Osteoblast (primary cell): ENCODE measurements at regions not wholly inside any gene's neighbourhood (a gene's known extent, or its start where the extent isn't known, plus 50 kb on each side); places are given as distances from the start of the nearest gene placed in this dataset.

Experiments
- DNase-seq: peaks from one replicate; pipeline ENCODE4 v3.0.0; 2011; ENCODE audit warnings: low spot score, mixed read lengths; ENCODE audit not compliant: insufficient read length; ENCODE audit errors: missing footprints
- H2AFZ ChIP-seq: 2 replicates; pipeline ENCODE4 v1.6.0; 2011; ENCODE audit warnings: mild to moderate bottlenecking, low read length
- H3K27ac ChIP-seq: 2 replicates; pipeline ENCODE4 v1.5.1; 2011; ENCODE audit warnings: mild to moderate bottlenecking, low read depth, low read length, moderate library complexity
- H3K27me3 ChIP-seq: 2 replicates; pipeline ENCODE4 v1.6.0; 2012; ENCODE audit warnings: mild to moderate bottlenecking, control low read depth, inconsistent platforms, low read length, moderate library complexity; ENCODE audit not compliant: insufficient read depth
- H3K36me3 ChIP-seq: 2 replicates; pipeline ENCODE4 v1.5.1; 2011; ENCODE audit warnings: mild to moderate bottlenecking, low read length, control low read depth, moderate library complexity; ENCODE audit not compliant: insufficient read depth
- H3K4me1 ChIP-seq: 2 replicates; pipeline ENCODE4 v1.5.1; 2011; ENCODE audit warnings: mild to moderate bottlenecking, low read length, control low read depth, moderate library complexity; ENCODE audit not compliant: insufficient read depth
- H3K4me2 ChIP-seq: 2 replicates; pipeline ENCODE4 v1.6.0; 2011; ENCODE audit warnings: mild to moderate bottlenecking, low read length; ENCODE audit not compliant: insufficient read depth
- H3K4me3 ChIP-seq: fragments of 200-600 bp; sonication (generic); 3 replicates; pipeline ENCODE4 v1.5.1; 2012; ENCODE audit warnings: mild to moderate bottlenecking, low read length, inconsistent platforms; ENCODE audit not compliant: insufficient read depth
- H3K79me2 ChIP-seq: 2 replicates; pipeline ENCODE4 v1.6.0; 2012; ENCODE audit warnings: mild to moderate bottlenecking, low read length, control low read depth, inconsistent platforms; ENCODE audit not compliant: insufficient read depth
- H3K9me3 ChIP-seq: 2 replicates; pipeline ENCODE4 v1.5.1; 2011; ENCODE audit warnings: low read depth, low read length, control low read depth
- H4K20me1 ChIP-seq: 2 replicates; pipeline ENCODE4 v1.6.0; 2012; ENCODE audit warnings: mild to moderate bottlenecking, low read length, control low read depth; ENCODE audit not compliant: insufficient read depth
- TF ChIP-seq, protein P1 (sequence below): IDR thresholded peaks from 2 replicates; pipeline ENCODE4 v1.5.1; 2011; ENCODE audit warnings: mild to moderate bottlenecking, low read depth, low read length, moderate library complexity; ENCODE audit errors: extremely low read depth

DNA sequence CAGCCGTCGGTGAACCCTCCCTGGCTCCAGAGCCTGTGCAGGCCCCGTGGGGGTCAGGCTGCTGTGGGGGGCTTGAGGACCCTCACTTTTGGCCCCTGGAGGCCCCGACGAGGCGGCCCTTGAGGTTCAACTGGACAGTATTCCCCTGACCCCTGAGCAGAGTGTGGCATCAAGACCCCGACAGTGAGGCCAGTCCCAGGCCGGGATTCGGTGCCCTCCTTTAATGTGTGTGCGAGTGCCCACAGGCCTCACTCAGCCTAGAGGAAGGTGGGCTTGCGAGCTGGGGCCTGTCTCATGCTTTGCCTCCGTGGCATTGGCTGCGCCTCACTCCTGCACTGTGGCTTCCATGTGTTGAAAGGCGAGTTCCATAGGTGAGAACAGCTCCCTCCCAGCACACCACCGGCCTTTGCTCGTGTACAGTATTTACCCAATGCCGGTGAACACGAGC, 94.5 kb downstream of the METRNL start:
- H3K79me2 ChIP-seq: no peaks in the 10 kb centered on the region
- H2AFZ ChIP-seq: no peak overlapping the region
- no peaks in the 10 kb centered on the region for H3K9me3 ChIP-seq
- H3K4me1 ChIP-seq: peaks cover 4% of the 10 kb centered on the region
- H3K4me3 ChIP-seq: no peak overlapping the region
- TF ChIP-seq, protein P1, sequence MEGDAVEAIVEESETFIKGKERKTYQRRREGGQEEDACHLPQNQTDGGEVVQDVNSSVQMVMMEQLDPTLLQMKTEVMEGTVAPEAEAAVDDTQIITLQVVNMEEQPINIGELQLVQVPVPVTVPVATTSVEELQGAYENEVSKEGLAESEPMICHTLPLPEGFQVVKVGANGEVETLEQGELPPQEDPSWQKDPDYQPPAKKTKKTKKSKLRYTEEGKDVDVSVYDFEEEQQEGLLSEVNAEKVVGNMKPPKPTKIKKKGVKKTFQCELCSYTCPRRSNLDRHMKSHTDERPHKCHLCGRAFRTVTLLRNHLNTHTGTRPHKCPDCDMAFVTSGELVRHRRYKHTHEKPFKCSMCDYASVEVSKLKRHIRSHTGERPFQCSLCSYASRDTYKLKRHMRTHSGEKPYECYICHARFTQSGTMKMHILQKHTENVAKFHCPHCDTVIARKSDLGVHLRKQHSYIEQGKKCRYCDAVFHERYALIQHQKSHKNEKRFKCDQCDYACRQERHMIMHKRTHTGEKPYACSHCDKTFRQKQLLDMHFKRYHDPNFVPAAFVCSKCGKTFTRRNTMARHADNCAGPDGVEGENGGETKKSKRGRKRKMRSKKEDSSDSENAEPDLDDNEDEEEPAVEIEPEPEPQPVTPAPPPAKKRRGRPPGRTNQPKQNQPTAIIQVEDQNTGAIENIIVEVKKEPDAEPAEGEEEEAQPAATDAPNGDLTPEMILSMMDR: no peak
- DNase-seq: no peak
- H3K27ac ChIP-seq: no peak overlapping the region
- H3K27me3 ChIP-seq: peaks cover 8% of the 10 kb centered on the region
- no peak overlapping the region for H3K4me2 ChIP-seq
- H3K36me3 ChIP-seq: no peaks in the 10 kb centered on the region
- H4K20me1 ChIP-seq: no peaks in the 10 kb centered on the region

DNA sequence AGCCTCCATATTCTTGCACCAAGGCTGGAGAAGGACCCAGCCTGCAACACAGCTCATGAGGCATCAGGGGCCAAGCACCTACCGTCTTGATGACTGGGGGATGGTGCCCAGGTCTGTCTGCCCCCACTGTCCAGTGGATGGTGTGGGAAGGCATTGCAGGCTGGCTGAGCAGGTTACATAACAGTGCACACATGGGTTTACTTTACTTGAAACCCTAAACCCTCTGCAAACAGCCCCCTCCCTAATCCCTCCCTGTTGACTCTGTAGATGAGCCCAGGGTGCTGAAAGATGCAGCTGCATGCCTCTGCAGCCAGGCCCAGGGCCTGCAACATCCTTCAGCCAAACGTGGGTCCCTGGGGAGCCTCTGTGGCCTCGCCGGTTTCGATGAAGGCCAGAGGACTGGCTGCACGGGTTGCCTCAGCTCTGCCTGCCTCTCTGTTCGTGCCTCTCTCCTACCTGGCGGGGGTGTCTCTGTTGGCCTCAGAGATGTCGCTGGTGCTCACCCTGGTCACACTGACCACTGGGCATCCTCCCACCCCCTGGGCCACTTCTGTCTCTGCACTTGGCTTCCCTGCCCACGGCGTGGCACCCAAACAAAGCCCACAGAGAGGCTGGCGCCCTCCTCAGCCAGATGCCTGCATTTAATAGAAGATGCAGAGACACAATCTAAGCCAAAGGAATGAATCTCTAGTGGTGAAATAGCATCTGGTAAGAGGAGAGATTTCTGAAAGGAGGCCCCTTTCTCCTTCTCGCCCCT, 95.1 kb downstream of the METRNL start:
- TF ChIP-seq, protein P1: peak; percentile 16
- no peaks in the 10 kb centered on the region for H4K20me1 ChIP-seq
- no peak for DNase-seq
- H2AFZ ChIP-seq: no peak overlapping the region
- no peaks in the 10 kb centered on the region for H3K9me3 ChIP-seq
- peaks cover 4% of the 10 kb centered on the region for H3K4me1 ChIP-seq
- H3K79me2 ChIP-seq: no peaks in the 10 kb centered on the region
- peaks cover 6% of the 10 kb centered on the region for H3K27me3 ChIP-seq
- H3K4me2 ChIP-seq: no peak overlapping the region
- no peak overlapping the region for H3K4me3 ChIP-seq
- H3K36me3 ChIP-seq: no peaks in the 10 kb centered on the region
- no peak overlapping the region for H3K27ac ChIP-seq

DNA sequence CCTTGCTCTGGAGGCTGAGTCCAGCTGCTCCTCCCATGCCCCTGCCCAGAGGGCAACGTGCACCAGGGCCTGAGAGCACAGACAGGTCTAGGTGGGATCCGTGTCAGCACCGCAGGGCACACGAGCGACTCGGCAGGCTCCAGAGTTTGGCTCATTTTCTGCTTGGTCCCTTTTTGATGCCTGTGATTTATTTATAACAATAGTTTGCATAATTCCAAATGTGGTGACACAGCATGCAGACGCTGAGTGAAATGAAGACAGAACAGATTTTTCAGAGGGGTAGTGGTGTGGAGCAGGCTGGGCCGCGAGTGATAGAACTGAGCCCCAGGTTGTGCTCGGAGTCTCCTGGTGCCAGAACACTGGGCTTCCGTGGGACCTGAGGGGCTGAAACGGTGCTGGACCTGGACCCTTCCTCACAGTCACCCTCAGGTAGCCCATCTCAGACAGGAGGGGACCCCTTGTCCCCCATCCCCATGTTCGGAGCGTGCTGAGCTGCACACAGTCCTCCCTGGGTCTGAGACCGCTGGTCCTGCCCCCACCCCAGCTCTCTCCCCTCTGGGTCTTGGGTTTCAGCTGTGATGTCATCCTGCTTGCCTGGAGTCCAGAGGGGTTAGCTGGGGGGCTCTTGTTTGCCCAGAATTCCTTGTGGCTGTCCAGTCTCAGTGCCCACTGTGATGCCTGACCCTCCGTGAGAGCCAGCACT, 95.9 kb downstream of the METRNL start:
- Histone ChIP-seq H3K4me3 (no peak overlapping the region), H2AFZ (no peak overlapping the region), H3K27me3 (no peaks in the 10 kb centered on the region), H3K27ac (no peak overlapping the region), H4K20me1 (no peaks in the 10 kb centered on the region), H3K79me2 (no peaks in the 10 kb centered on the region), H3K4me1 (peaks cover 4% of the 10 kb centered on the region), H3K4me2 (no peak overlapping the region), H3K36me3 (no peaks in the 10 kb centered on the region), H3K9me3 (no peaks in the 10 kb centered on the region)
- TF ChIP-seq, protein P1: no peak
- DNase-seq: no peak
